Stimulated activated naive CD4-positive, alpha-beta T cell treated with Interleukin-2 at 50 U/mL for 16 hours (primary cell): ENCODE measurements at regions not wholly inside any gene's neighbourhood (a gene's known extent, or its start where the extent isn't known, plus 50 kb on each side); places are given as distances from the start of the nearest gene placed in this dataset.

Source experiments
- DNase-seq: peaks from one replicate; lab custom pipeline; 2025; lab: John Stamatoyannopoulos, UW

DNA sequence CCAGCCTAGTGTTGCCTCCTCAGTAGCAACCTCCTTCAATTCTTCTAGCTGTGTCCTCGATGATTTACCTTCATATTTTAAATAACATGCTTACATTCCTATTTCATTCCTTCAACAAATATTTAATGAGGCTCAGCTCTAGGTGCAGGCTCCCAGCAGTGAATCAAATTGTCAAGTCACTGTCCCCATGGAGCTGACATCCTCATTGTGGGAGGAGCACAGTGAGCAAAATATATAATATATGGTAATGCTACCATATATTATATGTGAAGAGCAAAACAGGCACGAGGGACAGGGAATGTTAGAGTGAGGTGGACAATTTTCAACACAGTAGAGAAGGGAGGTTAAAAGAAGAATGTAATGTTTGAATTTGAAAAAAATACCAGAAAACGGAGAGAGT, 869.1 kb downstream of the SLC4A3 start:
- no peak for DNase-seq

- no peak for DNase-seq
Observed at GRCh38 chr2:220499225-220499624, 871.8 kb downstream of the SLC4A3 start.

DNA sequence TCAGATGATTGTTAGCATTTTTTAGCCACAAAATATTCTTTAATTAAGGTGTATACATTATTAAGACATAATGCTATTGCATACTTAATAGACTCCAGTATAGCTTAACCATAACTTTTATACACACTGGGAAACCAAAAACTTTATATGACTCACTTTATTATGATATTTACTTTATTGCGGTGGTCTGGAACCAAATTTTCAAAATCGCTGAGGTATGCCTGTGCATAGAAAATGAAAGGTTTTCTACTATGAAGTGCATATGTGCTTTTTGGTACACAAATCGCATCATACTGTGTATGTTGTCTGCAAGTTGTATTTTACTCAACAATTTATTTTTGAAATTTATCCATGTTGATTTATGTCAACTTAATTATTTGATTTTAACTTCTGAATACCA, 875.1 kb downstream of the SLC4A3 start:
- no peak for DNase-seq

GRCh38 chr2:220503431-220503830, 876.0 kb downstream of the SLC4A3 start:
- DNase-seq = no peak

GRCh38 chr2:220504938-220505503, 877.6 kb downstream of the SLC4A3 start:
- DNase-seq = no peak

GRCh38 chr2:220506466-220506865, 879.0 kb downstream of the SLC4A3 start:
- DNase-seq = no peak

DNA sequence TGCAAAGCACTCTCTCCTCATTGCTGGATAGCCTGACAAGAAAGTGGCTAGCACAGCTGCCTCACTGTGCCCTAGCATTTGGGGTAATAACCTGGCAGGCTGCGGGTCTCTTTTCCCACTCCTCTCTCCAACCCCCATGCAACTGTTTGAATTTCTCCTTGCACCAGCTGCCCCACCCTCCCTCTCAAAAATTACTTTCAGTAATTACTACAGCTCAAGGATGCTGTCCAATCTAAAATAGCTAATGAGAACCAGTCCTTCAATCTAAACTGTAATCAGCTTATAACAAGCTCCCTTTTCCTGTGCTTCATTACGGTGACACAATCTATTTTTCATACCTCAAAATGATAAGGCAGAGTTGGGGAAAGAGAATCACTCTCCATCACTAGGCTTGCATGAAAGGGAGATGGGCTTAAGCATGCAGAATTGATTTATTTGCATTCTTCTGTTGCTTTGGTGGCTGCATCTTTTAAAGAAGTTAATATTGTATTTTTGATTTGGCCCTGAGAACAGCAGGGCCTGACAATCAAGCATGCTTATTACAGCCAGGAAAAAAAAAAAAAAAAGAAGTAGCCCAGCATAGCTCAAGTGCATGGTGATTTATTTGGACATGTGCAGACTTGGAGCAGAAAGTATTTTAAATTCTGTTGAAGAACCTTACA, 881.8 kb downstream of the SLC4A3 start:
- DNase-seq = no peak

GRCh38 chr2:220509966-220510365, 882.5 kb downstream of the SLC4A3 start:
- DNase-seq = no peak

- DNase-seq = no peak
Observed at GRCh38 chr2:220510668-220511067, 883.2 kb downstream of the SLC4A3 start.

DNA sequence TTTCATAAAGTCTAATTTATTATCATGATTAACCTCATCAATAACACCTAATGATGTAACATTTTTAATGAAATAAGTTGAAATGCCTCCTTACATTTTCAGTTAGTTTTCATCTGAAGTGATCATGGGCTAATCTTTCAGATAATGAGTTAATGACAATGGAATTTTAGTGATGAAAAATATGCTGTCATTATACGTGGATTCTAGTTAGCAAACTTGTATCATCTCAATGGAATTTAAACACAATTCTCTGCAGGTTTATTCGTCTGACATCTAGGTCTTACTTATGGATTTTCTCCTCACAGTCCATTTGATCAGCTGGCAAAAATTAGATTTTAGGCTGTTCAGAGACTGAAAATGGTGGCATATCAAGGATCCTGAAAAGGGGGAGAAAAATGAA, 885.0 kb downstream of the SLC4A3 start:
- no peak for DNase-seq

DNA sequence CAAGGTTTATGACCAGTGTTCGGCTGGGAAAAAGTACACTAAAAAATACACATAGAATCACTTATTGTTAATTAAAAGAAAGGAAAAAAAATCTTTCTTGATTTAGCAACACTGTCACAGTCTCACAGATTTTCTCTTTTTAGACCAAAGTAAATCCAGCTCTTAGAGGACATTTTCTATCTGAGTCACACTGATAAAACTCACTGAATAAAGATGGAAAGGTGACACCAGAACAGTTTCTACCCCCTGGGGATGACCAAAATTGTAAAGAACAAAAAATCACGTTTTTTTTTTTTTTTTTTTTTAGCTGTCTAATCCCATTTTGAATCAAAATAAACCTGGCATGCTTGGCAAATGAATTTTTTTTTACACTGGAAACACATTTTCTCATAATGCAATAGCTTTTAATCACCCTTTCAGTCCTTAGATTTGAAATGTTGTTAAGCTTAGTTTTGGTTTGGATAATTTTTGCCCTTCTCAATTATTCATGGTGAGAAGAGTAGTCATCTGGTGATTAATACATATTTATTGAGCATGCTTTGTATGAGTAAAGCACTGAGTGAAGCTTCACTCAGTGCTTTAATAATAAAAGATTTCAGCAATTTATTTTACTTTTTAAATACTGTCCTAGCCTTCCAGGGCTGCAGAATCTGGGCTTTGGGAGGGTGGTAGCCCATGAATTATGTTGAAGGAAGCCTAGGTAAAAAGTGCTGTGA, 886.3 kb downstream of the SLC4A3 start:
- DNase-seq = no peak

GRCh38 chr2:220521551-220521950, 894.1 kb downstream of the SLC4A3 start:
- DNase-seq = no peak

DNA sequence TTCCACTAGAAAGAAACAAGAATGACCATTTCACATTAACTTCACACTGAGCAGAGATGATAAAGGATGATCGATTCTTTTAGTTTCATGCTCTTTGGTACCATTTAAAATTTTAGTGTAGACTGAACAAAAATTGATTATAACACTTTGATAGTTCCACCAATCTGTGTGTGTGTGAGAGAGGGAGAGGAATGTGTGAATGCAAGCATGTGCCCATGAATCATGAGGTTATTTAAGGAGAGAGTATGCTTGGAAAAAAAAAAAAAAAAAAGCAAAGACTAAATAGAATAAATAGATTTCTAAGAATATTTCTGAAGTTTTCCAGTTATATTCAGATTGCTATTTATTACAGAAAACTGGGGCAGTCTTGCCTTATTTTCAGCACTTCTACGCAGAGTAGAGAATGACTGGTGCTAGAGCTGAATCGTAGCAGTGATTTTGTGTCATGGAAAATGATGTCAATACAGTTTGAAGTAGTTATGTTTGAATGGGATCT, 900.8 kb downstream of the SLC4A3 start:
- no peak for DNase-seq

DNA sequence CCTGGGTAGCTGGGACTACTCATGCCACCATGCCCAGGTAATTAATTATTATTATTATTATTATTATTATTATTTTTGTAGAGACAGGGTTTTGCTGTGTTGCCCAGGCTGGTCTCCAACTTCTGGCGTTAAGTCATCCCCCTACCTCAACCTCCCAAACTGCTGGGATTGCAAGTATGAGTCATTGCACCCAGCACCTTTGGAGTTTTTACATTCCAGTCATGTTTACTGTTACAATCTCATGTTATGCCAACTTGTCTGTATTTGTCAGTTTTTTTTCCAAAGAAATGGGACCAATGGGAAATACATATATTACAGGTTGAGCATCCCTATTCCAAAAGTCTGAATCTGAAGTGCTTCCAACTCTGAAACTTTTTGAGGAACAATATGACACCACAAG, 903.8 kb downstream of the SLC4A3 start:
- no peak for DNase-seq

GRCh38 chr2:220533485-220533884, 906.1 kb downstream of the SLC4A3 start:
- DNase-seq = no peak

DNA sequence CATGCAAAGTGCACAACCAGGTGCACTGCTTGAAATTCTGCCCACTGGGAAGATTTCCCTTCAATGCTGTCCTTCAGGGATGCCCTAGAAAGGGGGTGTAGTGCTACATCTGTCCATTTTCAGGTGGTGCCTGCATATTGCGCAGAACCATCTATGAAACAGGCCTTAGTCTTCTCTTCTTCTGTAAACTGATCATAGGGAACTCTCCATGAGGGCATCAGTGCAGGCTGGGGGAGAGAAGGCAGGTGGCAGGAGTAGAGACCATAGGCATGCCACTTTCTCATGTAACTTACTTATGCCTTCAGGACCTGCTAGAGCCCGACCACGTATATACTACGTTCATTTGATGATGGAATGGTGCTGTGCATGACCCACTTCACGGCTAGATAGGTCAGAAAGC, 912.1 kb downstream of the SLC4A3 start:
- no peak for DNase-seq

- no peak for DNase-seq
Observed at GRCh38 chr2:220544049-220544448, 916.6 kb downstream of the SLC4A3 start.

- no peak for DNase-seq
Observed at GRCh38 chr2:220550995-220551700, 923.7 kb downstream of the SLC4A3 start.

DNA sequence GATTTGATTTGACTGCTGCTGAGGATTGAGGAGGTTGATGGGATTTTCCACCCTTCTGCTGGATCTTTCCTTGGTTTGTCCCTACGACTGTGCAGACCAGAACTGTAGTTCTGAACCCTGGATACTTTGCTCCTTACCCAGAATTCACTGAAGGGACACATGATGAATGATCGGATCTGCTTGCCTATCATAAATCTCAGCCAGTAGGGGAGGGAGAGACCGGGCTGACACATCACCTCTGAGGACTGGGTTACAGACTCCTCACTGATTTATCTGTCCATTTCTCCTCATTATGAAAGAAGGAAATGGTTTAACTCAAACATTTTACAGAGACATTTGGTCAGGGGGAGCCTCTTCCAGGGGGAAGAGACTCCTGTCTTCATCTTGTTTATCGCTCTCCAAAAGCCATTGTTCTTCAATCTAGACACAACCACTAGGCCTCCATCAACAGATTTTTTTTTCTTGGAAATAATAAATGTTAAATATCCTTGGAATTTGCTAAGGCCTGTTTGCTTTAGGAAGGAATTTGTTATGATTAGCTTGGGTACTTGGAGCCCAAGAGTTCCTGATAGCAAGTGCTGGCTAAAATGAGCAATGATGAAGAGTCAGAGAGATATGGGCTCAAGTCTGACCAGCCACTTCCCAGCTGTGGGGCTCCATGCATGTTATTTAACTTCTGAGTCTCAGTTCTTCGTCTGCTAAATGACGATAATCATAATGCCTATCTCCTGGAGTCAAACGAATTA, 925.5 kb downstream of the SLC4A3 start:
- no peak for DNase-seq

DNA sequence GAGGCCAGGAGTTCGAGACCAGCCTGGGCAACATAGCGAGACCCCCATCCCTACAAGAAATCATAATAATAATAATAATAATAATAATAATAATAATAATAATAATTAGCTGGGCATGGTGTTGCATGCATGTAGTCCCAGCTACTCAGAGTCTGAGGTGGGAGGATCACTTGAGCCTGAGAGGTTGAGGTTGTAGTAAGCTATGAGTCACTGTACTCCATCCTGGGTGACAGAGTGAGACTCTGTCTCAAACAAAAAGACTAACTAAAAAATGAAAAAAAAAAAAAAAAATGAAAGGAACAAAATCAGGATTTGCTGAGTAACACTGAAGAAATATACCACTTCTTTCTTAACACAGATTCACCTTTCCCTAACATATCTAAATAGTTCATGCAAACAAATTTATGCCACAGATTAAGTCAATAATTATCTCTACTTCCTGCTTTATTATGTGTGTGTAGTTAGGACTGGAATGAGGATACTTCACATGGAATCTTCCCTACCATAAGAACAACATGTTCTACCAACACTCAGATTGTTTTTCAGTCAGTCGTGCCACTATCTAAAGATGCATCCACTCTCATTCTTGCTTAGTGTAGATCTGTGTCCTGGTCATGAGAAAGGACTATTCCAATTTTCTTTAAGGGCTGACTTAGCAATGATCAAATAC, 928.7 kb downstream of the SLC4A3 start:
- DNase-seq = no peak

- DNase-seq = no peak
Observed at GRCh38 chr2:220556658-220557057, 929.2 kb downstream of the SLC4A3 start.
